Gastroesophageal sphincter (tissue), 4 donors: ENCODE measurements at regions not wholly inside any gene's neighbourhood (a gene's known extent, or its start where the extent isn't known, plus 50 kb on each side); places are given as distances from the start of the nearest gene placed in this dataset.

Experiments used
- ATAC-seq: fragments of 150-250 bp; one replicate; pipeline ENCODE4 v1.9.1; 2016; ENCODE audit warnings: mild to moderate bottlenecking, moderate library complexity
- H3K27ac ChIP-seq, 4 donors: fragments of 200-600 bp; sonication (generic) in 3 of 4; 1 replicate in 3 of 4; 2 replicates in 1 of 4; pipeline ENCODE4 v1.5.1; 2016 to 2019
- H3K27me3 ChIP-seq: fragments of 200-600 bp; sonication (generic); one replicate; pipeline ENCODE4 v1.5.1; 2019
- H3K36me3 ChIP-seq, 2 donors: fragments of 200-600 bp; sonication (generic); one replicate each; pipeline ENCODE4 v1.5.1; 2019; ENCODE audit warnings: control low read depth in 1 of 2
- H3K4me1 ChIP-seq, 3 donors: fragments of 200-600 bp; sonication (generic); 1 replicate in 2 of 3; 2 replicates in 1 of 3; pipeline ENCODE4 v1.5.1; 2016 to 2019; ENCODE audit warnings: control low read depth in 2 of 3
- H3K4me3 ChIP-seq, 2 donors: fragments of 200-600 bp; sonication (generic); one replicate each; pipeline ENCODE4 v1.5.1; 2019; ENCODE audit warnings: mild to moderate bottlenecking in 1 of 2, moderate library complexity in 1 of 2
- H3K9me3 ChIP-seq, 3 donors: fragments of 200-600 bp; sonication (generic); one replicate each; pipeline ENCODE4 v1.5.1; 2017 to 2019; ENCODE audit warnings: control low read depth in 2 of 3
- CTCF ChIP-seq, 4 experiments: fragments of 200-600 bp in 2 of 4; fragments of 450-650 bp in 2 of 4; sonication (generic) in 1 of 4; IDR thresholded peaks; one replicate each; pipeline ENCODE4 v1.5.1; 2017 to 2019; ENCODE audit warnings: antibody characterized with exemption in 4 of 4, mild to moderate bottlenecking in 2 of 4, moderate library complexity in 2 of 4
- EP300 ChIP-seq: sonication (generic); formaldehyde crosslinking; IDR thresholded peaks from one replicate; pipeline ENCODE4 v1.6.1; 2017; ENCODE audit warnings: antibody characterized with exemption, mild to moderate bottlenecking
- POLR2A ChIP-seq, 2 donors: fragments of 450-650 bp; IDR thresholded peaks; one replicate each; pipeline ENCODE4 v1.6.1; 2017; ENCODE audit warnings: antibody characterized with exemption in 2 of 2, mild to moderate bottlenecking in 2 of 2, moderate library complexity in 1 of 2
- POLR2AphosphoS5 ChIP-seq: sonication (generic); formaldehyde crosslinking; IDR thresholded peaks from one replicate; pipeline ENCODE4 v1.6.1; 2017; ENCODE audit warnings: antibody characterized with exemption
- WGBS, 2 donors: methylation state at CpG; one replicate each; pipeline ENCODE4 v1.1.5; 2018; ENCODE audit warnings: low coverage in 1 of 2; 5-methylcytosine and 5-hydroxymethylcytosine counted together

- Histone ChIP-seq H3K36me3 (no peaks in the 10 kb centered on the region), H3K4me1 (peaks cover 0 to 11% (median 0%) of the 10 kb centered on the region in 3 donors), H3K27ac (no peak overlapping the region), H3K4me3 (no peak overlapping the region), H3K27me3 (peaks cover 8% of the 10 kb centered on the region), H3K9me3 (no peaks in the 10 kb centered on the region)
- WGBS, 2 donors, result 70 to 89% methylated on average over 3 to 6 of the region's 6 CpGs
- no peak for ATAC-seq
- no peak for TF ChIP-seq POLR2AphosphoS5
- no peak for TF ChIP-seq CTCF (IDR thresholded peaks at IDR 0.05)
- TF ChIP-seq EP300, result no peak
- no peak for TF ChIP-seq POLR2A (IDR thresholded peaks at IDR 0.05)
Observed at GRCh38 chr21:38669186-38669585, 136.5 kb upstream of the ETS2 start.

- Histone ChIP-seq H3K36me3 (no peaks in the 10 kb centered on the region), H3K4me1 (peaks cover 0 to 11% (median 0%) of the 10 kb centered on the region in 3 donors), H3K27me3 (peaks cover 18% of the 10 kb centered on the region), H3K27ac (no peak overlapping the region), H3K4me3 (no peak overlapping the region), H3K9me3 (no peaks in the 10 kb centered on the region)
- 91 to 95% methylated on average over 1 to 7 of the region's 7 CpGs for WGBS, 2 donors
- TF ChIP-seq CTCF (IDR thresholded peaks at IDR 0.05) (no peak), POLR2A (IDR thresholded peaks at IDR 0.05) (no peak), EP300 (no peak), POLR2AphosphoS5 (no peak)
- no peak for ATAC-seq
Observed at GRCh38 chr21:38670861-38671260, 134.9 kb upstream of the ETS2 start.

GRCh38 chr21:38671773-38672172, 134.0 kb upstream of the ETS2 start:
- H3K36me3 ChIP-seq, result no peaks in the 10 kb centered on the region
- H3K27me3 ChIP-seq, result peaks cover 20% of the 10 kb centered on the region
- no peak for ATAC-seq
- 16 to 40% methylated on average over 6 of the region's 6 CpGs for WGBS, 2 donors
- TF ChIP-seq POLR2A (IDR thresholded peaks at IDR 0.05) (no peak), POLR2AphosphoS5 (no peak), CTCF (IDR thresholded peaks at IDR 0.05) (no peak), EP300 (no peak)
- H3K4me3 ChIP-seq, result no peak overlapping the region
- peaks cover 0 to 11% (median 0%) of the 10 kb centered on the region in 3 donors for H3K4me1 ChIP-seq
- no peak overlapping the region for H3K27ac ChIP-seq
- no peaks in the 10 kb centered on the region for H3K9me3 ChIP-seq

GRCh38 chr21:38675182-38675824, 130.4 kb upstream of the ETS2 start:
- Histone ChIP-seq H3K27me3 (peaks cover 38% of the 10 kb centered on the region), H3K4me3 (no peak overlapping the region), H3K36me3 (no peaks in the 10 kb centered on the region), H3K4me1 (peaks cover 0 to 11% (median 3%) of the 10 kb centered on the region in 3 donors), H3K27ac (no peak overlapping the region), H3K9me3 (no peaks in the 10 kb centered on the region)
- TF ChIP-seq POLR2AphosphoS5 (no peak), EP300 (no peak), CTCF (IDR thresholded peaks at IDR 0.05) (no peak), POLR2A (IDR thresholded peaks at IDR 0.05) (no peak)
- no peak for ATAC-seq
- 38 to 70% methylated on average over 10 to 20 of the region's 22 CpGs for WGBS, 2 donors

- H3K27me3 ChIP-seq, result peaks cover 43% of the 10 kb centered on the region
- TF ChIP-seq POLR2AphosphoS5, result no peak
- TF ChIP-seq POLR2A (IDR thresholded peaks at IDR 0.05), result no peak
- TF ChIP-seq CTCF (IDR thresholded peaks at IDR 0.05), result no peak
- TF ChIP-seq EP300, result no peak
- no peak overlapping the region for H3K27ac ChIP-seq
- ATAC-seq, result no peak
- H3K4me1 ChIP-seq, result peaks cover 0 to 3% (median 0%) of the 10 kb centered on the region in 3 donors
- H3K36me3 ChIP-seq, result no peaks in the 10 kb centered on the region
- H3K4me3 ChIP-seq, result no peak overlapping the region
- H3K9me3 ChIP-seq, result no peaks in the 10 kb centered on the region
Observed at GRCh38 chr21:38678827-38679226, 126.9 kb upstream of the ETS2 start.
